Tibial nerve (tissue), 4 donors: ENCODE measurements at regions not wholly inside any gene's neighbourhood (a gene's known extent, or its start where the extent isn't known, plus 50 kb on each side); places are given as distances from the start of the nearest gene placed in this dataset. TPM values are rescaled to one million over a fixed set of nuclear protein-coding genes. Genes with fewer than 3 reads are reported as not detected.
A peak's percentile ranks its signal among the peaks of the same experiment; 100 is the strongest.

ENCODE experiments used
- DNase-seq, 2 donors: peaks; one replicate each; pipeline ENCODE4 v3.0.0-alpha.2; 2019; ENCODE audit warnings: low spot score in 2 of 2
- H3K27ac ChIP-seq, 4 donors: fragments of 200-600 bp; sonication (generic) in 3 of 4; one replicate each; pipeline ENCODE4 v1.5.1; 2017 to 2019; ENCODE audit warnings: mild to moderate bottlenecking in 1 of 4
- H3K27me3 ChIP-seq, 2 donors: fragments of 200-600 bp; sonication (generic) in 1 of 2; one replicate each; pipeline versions ENCODE4 v1.5.1 to v1.6.0; 2017 to 2019
- H3K36me3 ChIP-seq, 3 donors: fragments of 200-600 bp; sonication (generic); one replicate each; pipeline ENCODE4 v1.5.1; 2018 to 2019
- H3K4me1 ChIP-seq, 4 donors: fragments of 200-600 bp; sonication (generic) in 3 of 4; one replicate each; pipeline ENCODE4 v1.5.1; 2017 to 2019
- H3K4me3 ChIP-seq, 4 donors: fragments of 200-600 bp; sonication (generic) in 3 of 4; one replicate each; pipeline ENCODE4 v1.5.1; 2017 to 2019; ENCODE audit warnings: mild to moderate bottlenecking in 1 of 4, moderate library complexity in 1 of 4
- H3K9me3 ChIP-seq, 4 donors: fragments of 200-600 bp; sonication (generic) in 3 of 4; one replicate each; pipeline ENCODE4 v1.5.1; 2017 to 2019
- EP300 ChIP-seq, 2 donors: sonication (generic); formaldehyde crosslinking; IDR thresholded peaks; one replicate each; pipeline ENCODE4 v1.6.1; 2017; ENCODE audit warnings: antibody characterized with exemption in 2 of 2, mild to moderate bottlenecking in 1 of 2
- POLR2A ChIP-seq, 2 donors: fragments of 450-650 bp; IDR thresholded peaks; one replicate each; pipeline ENCODE4 v1.6.1; 2017; ENCODE audit warnings: antibody characterized with exemption in 2 of 2, mild to moderate bottlenecking in 2 of 2, moderate library complexity in 2 of 2
- WGBS, 2 donors: methylation state at CpG; one replicate each; pipeline ENCODE4 v1.1.5; 2018; 5-methylcytosine and 5-hydroxymethylcytosine counted together
- small RNA-seq: library from RNA; depleted of rRNA; stranded (forward); fragments of <200 nt; gene quantifications from one replicate; pipeline ENCODE3, GENCODE V24; 2016
- TF ChIP-seq, protein P1 (sequence below), 5 experiments: fragments of 200-600 bp in 3 of 5; fragments of 450-650 bp in 2 of 5; sonication (generic) in 3 of 5; IDR thresholded peaks; one replicate each; pipeline ENCODE4 v1.5.1; 2016 to 2019; ENCODE audit warnings: antibody characterized with exemption in 5 of 5, mild to moderate bottlenecking in 3 of 5, moderate library complexity in 2 of 5

- no peak for DNase-seq
- Histone ChIP-seq H3K9me3 (no peaks in the 10 kb centered on the region), H3K27ac (peak overlapping the region in 2 of 4 donors; percentile 47 to 65), H3K4me1 (peaks cover 0 to 41% (median 4%) of the 10 kb centered on the region in 4 donors), H3K27me3 (no peaks in the 10 kb centered on the region), H3K4me3 (no peak overlapping the region), H3K36me3 (no peaks in the 10 kb centered on the region)
- WGBS, 2 donors = 61 to 78% methylated on average over 2 of the region's 2 CpGs
- TF ChIP-seq EP300 (IDR thresholded peaks at IDR 0.05) = no peak
- TF ChIP-seq POLR2A (IDR thresholded peaks at IDR 0.05) = no peak
- TF ChIP-seq, protein P1, sequence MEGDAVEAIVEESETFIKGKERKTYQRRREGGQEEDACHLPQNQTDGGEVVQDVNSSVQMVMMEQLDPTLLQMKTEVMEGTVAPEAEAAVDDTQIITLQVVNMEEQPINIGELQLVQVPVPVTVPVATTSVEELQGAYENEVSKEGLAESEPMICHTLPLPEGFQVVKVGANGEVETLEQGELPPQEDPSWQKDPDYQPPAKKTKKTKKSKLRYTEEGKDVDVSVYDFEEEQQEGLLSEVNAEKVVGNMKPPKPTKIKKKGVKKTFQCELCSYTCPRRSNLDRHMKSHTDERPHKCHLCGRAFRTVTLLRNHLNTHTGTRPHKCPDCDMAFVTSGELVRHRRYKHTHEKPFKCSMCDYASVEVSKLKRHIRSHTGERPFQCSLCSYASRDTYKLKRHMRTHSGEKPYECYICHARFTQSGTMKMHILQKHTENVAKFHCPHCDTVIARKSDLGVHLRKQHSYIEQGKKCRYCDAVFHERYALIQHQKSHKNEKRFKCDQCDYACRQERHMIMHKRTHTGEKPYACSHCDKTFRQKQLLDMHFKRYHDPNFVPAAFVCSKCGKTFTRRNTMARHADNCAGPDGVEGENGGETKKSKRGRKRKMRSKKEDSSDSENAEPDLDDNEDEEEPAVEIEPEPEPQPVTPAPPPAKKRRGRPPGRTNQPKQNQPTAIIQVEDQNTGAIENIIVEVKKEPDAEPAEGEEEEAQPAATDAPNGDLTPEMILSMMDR (IDR thresholded peaks at IDR 0.05) = no peak
These were observed 52.0 kb upstream of the LYPLAL1 start for GRCh38 chr1:219121679-219122078.

DNA sequence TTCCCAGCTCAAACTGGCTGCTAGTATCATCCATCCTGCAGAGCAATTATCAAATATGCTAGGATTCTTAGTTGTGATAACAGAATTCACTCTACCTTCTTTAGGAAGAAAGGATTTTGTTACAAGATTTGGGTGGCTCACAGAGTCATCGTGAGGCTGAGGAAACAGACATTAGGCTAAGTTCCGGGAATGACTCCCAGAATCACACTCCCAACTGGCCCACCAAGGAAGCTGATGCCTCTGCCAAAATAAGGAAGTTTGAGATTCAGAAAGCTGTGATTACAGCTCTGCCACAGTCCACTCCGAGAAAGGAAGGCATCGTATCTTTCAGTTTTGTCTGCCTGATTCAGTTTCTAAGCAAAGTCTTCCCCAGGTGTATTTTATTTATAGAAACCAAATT, 50.6 kb upstream of the LYPLAL1 start:
- no peak overlapping the region for H3K4me3 ChIP-seq
- H3K9me3 ChIP-seq = no peaks in the 10 kb centered on the region
- H3K27ac ChIP-seq = peak overlapping the region in 2 of 4 donors; percentile 13 to 18
- no peaks in the 10 kb centered on the region for H3K36me3 ChIP-seq
- peaks cover 0 to 42% (median 4%) of the 10 kb centered on the region in 4 donors for H3K4me1 ChIP-seq
- TF ChIP-seq, protein P1 (IDR thresholded peaks at IDR 0.05) = no peak
- TF ChIP-seq POLR2A (IDR thresholded peaks at IDR 0.05) = no peak
- peak in 1 of 2 donors; percentile 61 for TF ChIP-seq EP300 (IDR thresholded peaks at IDR 0.05)
- WGBS, 2 donors = 46 to 47% methylated on average over 4 of the region's 4 CpGs
- DNase-seq = peak; percentile 13 to 43
- no peaks in the 10 kb centered on the region for H3K27me3 ChIP-seq

Small RNA genes lying in the stretch of these regions (small RNA-seq; reads per million reads assigned to genes)
- gene RF00012 = not detected
